Thyroid gland (tissue), 4 donors: ENCODE measurements at regions not wholly inside any gene's neighbourhood (a gene's known extent, or its start where the extent isn't known, plus 50 kb on each side); places are given as distances from the start of the nearest gene placed in this dataset.

Experiments used
- DNase-seq, 2 donors: peaks; one replicate each; pipeline ENCODE4 v3.0.0-alpha.2; 2019
- H3K27ac ChIP-seq, 3 donors: fragments of 200-600 bp; sonication (generic); 1 replicate in 2 of 3; 2 replicates in 1 of 3; pipeline ENCODE4 v1.5.1; 2016 to 2019; ENCODE audit warnings: mild to moderate bottlenecking in 1 of 3, moderate library complexity in 1 of 3
- H3K27me3 ChIP-seq: fragments of 200-600 bp; sonication (generic); one replicate; pipeline ENCODE4 v1.5.1; 2019
- H3K36me3 ChIP-seq, 2 donors: fragments of 200-600 bp; sonication (generic); one replicate each; pipeline ENCODE4 v1.5.1; 2016 to 2019
- H3K4me1 ChIP-seq, 2 donors: fragments of 200-600 bp; sonication (generic); one replicate each; pipeline ENCODE4 v1.5.1; 2017 to 2019
- H3K4me3 ChIP-seq, 3 donors: fragments of 200-600 bp; sonication (generic); replicated peaks in 1 of 3; 1 replicate in 2 of 3; 2 replicates in 1 of 3; pipeline ENCODE4 v1.5.1; 2016; ENCODE audit warnings: mild to moderate bottlenecking in 1 of 3
- H3K9me3 ChIP-seq: fragments of 200-600 bp; sonication (generic); one replicate; pipeline ENCODE4 v1.5.1; 2017
- CTCF ChIP-seq, 6 experiments: fragments of 200-600 bp in 3 of 6; fragments of 450-650 bp in 3 of 6; sonication (generic) in 3 of 6; IDR thresholded peaks; one replicate each; pipeline ENCODE4 v1.5.1; 2016 to 2019; ENCODE audit warnings: antibody characterized with exemption in 6 of 6, mild to moderate bottlenecking in 2 of 6, inconsistent platforms in 1 of 6, moderate library complexity in 1 of 6
- POLR2A ChIP-seq, 2 donors: fragments of 450-650 bp; IDR thresholded peaks; one replicate each; pipeline ENCODE4 v1.6.1; 2017; ENCODE audit warnings: antibody characterized with exemption in 2 of 2, mild to moderate bottlenecking in 2 of 2, moderate library complexity in 1 of 2
- WGBS, 2 donors: methylation state at CpG; one replicate each; pipeline ENCODE4 v1.1.5; 2017; 5-methylcytosine and 5-hydroxymethylcytosine counted together
- intact Hi-C: fragments of 100-400 bp; cut with DNase I; formaldehyde crosslinking; loops from one replicate; pipeline ENCODE4 v1.15.1; 2023

GRCh38 chr7:142618655-142619351 lies 130.5 kb upstream of the PRSS1 start:
- TF ChIP-seq POLR2A (IDR thresholded peaks at IDR 0.05) (no peak), CTCF (IDR thresholded peaks at IDR 0.05) (no peak)
- Histone ChIP-seq H3K27ac (no peak overlapping the region), H3K4me3 (no peak overlapping the region), H3K9me3 (no peaks in the 10 kb centered on the region), H3K4me1 (no peaks in the 10 kb centered on the region), H3K27me3 (no peaks in the 10 kb centered on the region), H3K36me3 (no peaks in the 10 kb centered on the region)
- DNase-seq, result no peak
- intact Hi-C loops, result no loop called here
- 86 to 87% methylated on average over 9 of the region's 9 CpGs for WGBS, 2 donors

GRCh38 chr7:142616842-142617241 lies 132.4 kb upstream of the PRSS1 start:
- 82 to 83% methylated on average over 2 of the region's 2 CpGs for WGBS, 2 donors
- H3K27ac ChIP-seq, result no peak overlapping the region
- no peak for DNase-seq
- no peaks in the 10 kb centered on the region for H3K27me3 ChIP-seq
- no peaks in the 10 kb centered on the region for H3K36me3 ChIP-seq
- H3K9me3 ChIP-seq, result no peaks in the 10 kb centered on the region
- no peak for TF ChIP-seq POLR2A (IDR thresholded peaks at IDR 0.05)
- no peak for TF ChIP-seq CTCF (IDR thresholded peaks at IDR 0.05)
- H3K4me3 ChIP-seq, result no peak overlapping the region
- intact Hi-C loops, result no loop called here
- no peaks in the 10 kb centered on the region for H3K4me1 ChIP-seq

GRCh38 chr7:142616121-142616643 lies 133.1 kb upstream of the PRSS1 start:
- TF ChIP-seq POLR2A (IDR thresholded peaks at IDR 0.05), result no peak
- no peak for TF ChIP-seq CTCF (IDR thresholded peaks at IDR 0.05)
- H3K4me1 ChIP-seq, result no peaks in the 10 kb centered on the region
- WGBS, 2 donors, result 73% methylated on average over 11 of the region's 11 CpGs
- no peaks in the 10 kb centered on the region for H3K36me3 ChIP-seq
- DNase-seq, result no peak
- H3K27ac ChIP-seq, result no peak overlapping the region
- H3K4me3 ChIP-seq, result no peak overlapping the region
- intact Hi-C loops, result no loop called here
- no peaks in the 10 kb centered on the region for H3K9me3 ChIP-seq
- no peaks in the 10 kb centered on the region for H3K27me3 ChIP-seq

GRCh38 chr7:142615508-142615907 lies 133.8 kb upstream of the PRSS1 start:
- Histone ChIP-seq H3K9me3 (no peaks in the 10 kb centered on the region), H3K4me1 (no peaks in the 10 kb centered on the region), H3K4me3 (no peak overlapping the region), H3K27ac (no peak overlapping the region), H3K36me3 (no peaks in the 10 kb centered on the region), H3K27me3 (no peaks in the 10 kb centered on the region)
- 71 to 77% methylated on average over 5 of the region's 5 CpGs for WGBS, 2 donors
- no peak for DNase-seq
- TF ChIP-seq POLR2A (IDR thresholded peaks at IDR 0.05), result no peak
- TF ChIP-seq CTCF (IDR thresholded peaks at IDR 0.05), result no peak
- intact Hi-C loops, result no loop called here

GRCh38 chr7:142614116-142614515 lies 135.2 kb upstream of the PRSS1 start:
- Histone ChIP-seq H3K36me3 (no peaks in the 10 kb centered on the region), H3K9me3 (no peaks in the 10 kb centered on the region), H3K27me3 (no peaks in the 10 kb centered on the region), H3K4me1 (no peaks in the 10 kb centered on the region), H3K27ac (no peak overlapping the region), H3K4me3 (no peak overlapping the region)
- no peak for DNase-seq
- no peak for TF ChIP-seq POLR2A (IDR thresholded peaks at IDR 0.05)
- TF ChIP-seq CTCF (IDR thresholded peaks at IDR 0.05), result no peak
- 90% methylated on average over 2 of the region's 2 CpGs for WGBS, 2 donors
- intact Hi-C loops, result no loop called here
